ENCODE measurements at regions not wholly inside any gene's neighbourhood (a gene's known extent, or its start where the extent isn't known, plus 50 kb on each side); places are given as distances from the start of the nearest gene placed in this dataset.

DNA sequence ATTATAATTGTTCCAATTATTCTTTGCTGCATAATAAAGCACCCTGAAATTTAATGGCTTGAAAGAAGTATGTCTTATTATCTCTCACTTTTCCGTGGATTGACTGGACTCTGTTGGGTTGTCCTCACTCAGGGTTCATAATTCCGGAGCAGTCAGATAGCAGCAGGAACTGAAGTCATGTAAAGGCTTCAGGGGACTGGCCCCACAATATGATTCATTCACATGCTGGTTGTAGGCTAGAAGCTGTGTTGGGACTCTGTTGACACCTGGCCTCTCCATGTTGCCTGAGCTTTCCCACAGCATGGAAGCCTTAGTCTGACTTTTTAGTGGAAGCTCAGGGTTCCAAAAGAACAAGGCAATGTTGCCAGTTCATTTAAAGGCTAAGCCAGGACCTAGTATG, 367.1 kb upstream of the ADGRL2 start:
- Histone ChIP-seq H3K4me1 (no peaks in the 10 kb centered on the region), H3K4me3 (no peak overlapping the region), H3K27ac (peak overlapping the region in 2 of 4 donors; percentile 15 to 53), H3K9me3 (no peaks in the 10 kb centered on the region), H3K27me3 (no peaks in the 10 kb centered on the region), H3K36me3 (no peaks in the 10 kb centered on the region)
- TF ChIP-seq, protein P1, sequence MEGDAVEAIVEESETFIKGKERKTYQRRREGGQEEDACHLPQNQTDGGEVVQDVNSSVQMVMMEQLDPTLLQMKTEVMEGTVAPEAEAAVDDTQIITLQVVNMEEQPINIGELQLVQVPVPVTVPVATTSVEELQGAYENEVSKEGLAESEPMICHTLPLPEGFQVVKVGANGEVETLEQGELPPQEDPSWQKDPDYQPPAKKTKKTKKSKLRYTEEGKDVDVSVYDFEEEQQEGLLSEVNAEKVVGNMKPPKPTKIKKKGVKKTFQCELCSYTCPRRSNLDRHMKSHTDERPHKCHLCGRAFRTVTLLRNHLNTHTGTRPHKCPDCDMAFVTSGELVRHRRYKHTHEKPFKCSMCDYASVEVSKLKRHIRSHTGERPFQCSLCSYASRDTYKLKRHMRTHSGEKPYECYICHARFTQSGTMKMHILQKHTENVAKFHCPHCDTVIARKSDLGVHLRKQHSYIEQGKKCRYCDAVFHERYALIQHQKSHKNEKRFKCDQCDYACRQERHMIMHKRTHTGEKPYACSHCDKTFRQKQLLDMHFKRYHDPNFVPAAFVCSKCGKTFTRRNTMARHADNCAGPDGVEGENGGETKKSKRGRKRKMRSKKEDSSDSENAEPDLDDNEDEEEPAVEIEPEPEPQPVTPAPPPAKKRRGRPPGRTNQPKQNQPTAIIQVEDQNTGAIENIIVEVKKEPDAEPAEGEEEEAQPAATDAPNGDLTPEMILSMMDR (IDR thresholded peaks at IDR 0.05): no peak
- TF ChIP-seq POLR2A (IDR thresholded peaks at IDR 0.05): no peak
- no peak for DNase-seq

DNA sequence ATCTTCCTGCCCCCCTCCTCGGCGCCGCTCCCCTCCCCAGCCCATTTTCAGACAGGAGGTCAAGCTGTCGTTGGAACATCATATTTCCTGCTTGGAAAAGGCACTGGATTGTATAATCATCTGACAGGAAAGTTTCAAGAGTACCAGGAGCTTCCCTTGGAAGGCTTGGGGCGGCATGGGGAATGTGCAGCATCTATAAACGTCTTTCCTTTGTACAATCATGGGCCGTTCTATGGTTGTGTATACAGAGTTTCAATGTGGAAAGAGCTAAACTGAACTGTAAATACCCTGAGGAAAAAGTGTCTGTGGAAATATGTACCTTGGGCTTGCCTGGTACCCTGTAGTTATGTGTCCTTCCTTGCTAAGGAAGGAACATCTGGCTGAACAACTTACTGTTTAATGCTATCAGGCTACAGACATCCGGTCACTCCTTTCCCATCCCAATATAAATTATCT, 368.1 kb upstream of the ADGRL2 start:
- no peak overlapping the region for H3K4me3 ChIP-seq
- no peaks in the 10 kb centered on the region for H3K27me3 ChIP-seq
- no peaks in the 10 kb centered on the region for H3K9me3 ChIP-seq
- H3K4me1 ChIP-seq: no peaks in the 10 kb centered on the region
- peak overlapping the region in 2 of 4 donors; percentile 15 to 53 for H3K27ac ChIP-seq
- H3K36me3 ChIP-seq: no peaks in the 10 kb centered on the region
- TF ChIP-seq, protein P1 (IDR thresholded peaks at IDR 0.05): no peak
- TF ChIP-seq POLR2A (IDR thresholded peaks at IDR 0.05): no peak
- peak in 1 of 3 donors; percentile 49 for DNase-seq

GRCh38 chr1:81432059-81432458, 368.7 kb upstream of the ADGRL2 start:
- Histone ChIP-seq H3K9me3 (no peaks in the 10 kb centered on the region), H3K4me1 (no peaks in the 10 kb centered on the region), H3K36me3 (no peaks in the 10 kb centered on the region), H3K4me3 (no peak overlapping the region), H3K27me3 (no peaks in the 10 kb centered on the region), H3K27ac (peak overlapping the region in 3 of 4 donors; percentile 12 to 53 (median 36))
- TF ChIP-seq, protein P1 (IDR thresholded peaks at IDR 0.05): no peak
- no peak for TF ChIP-seq POLR2A (IDR thresholded peaks at IDR 0.05)
- DNase-seq: no peak

DNA sequence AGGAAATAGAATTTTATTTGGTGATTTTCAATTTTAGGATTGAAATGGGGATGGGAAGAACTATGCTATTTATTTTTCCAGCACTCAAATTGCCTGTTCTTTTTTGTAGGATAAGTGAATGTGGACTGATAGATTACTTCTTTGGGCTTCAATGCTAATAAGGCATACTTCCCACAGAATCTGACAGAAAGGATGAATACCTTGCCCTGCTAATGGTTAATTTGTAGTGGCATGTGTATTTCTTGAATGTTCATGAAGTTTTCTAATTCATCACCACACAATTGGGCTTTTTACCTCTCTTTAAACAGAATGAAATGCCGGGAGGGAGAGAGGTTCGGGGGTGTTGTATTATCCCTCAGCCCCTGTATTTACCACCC, 369.1 kb upstream of the ADGRL2 start:
- peak overlapping the region in 3 of 4 donors; percentile 12 to 53 (median 36) for H3K27ac ChIP-seq

GRCh38 chr1:81430955-81431623, 369.6 kb upstream of the ADGRL2 start:
- no peak for DNase-seq
- no peak overlapping the region for H3K4me3 ChIP-seq
- no peaks in the 10 kb centered on the region for H3K9me3 ChIP-seq
- H3K4me1 ChIP-seq: no peaks in the 10 kb centered on the region
- TF ChIP-seq, protein P1 (IDR thresholded peaks at IDR 0.05): no peak
- no peak for TF ChIP-seq POLR2A (IDR thresholded peaks at IDR 0.05)
- no peaks in the 10 kb centered on the region for H3K27me3 ChIP-seq
- H3K36me3 ChIP-seq: no peaks in the 10 kb centered on the region
- peak overlapping the region in 2 of 4 donors; percentile 36 to 53 for H3K27ac ChIP-seq

More for the DNA sequence above, 369.1 kb upstream of the ADGRL2 start:
- DNase-seq: no peak
- Histone ChIP-seq H3K9me3 (no peaks in the 10 kb centered on the region), H3K36me3 (no peaks in the 10 kb centered on the region), H3K4me3 (no peak overlapping the region), H3K27me3 (no peaks in the 10 kb centered on the region), H3K4me1 (no peaks in the 10 kb centered on the region)
- TF ChIP-seq, protein P1 (IDR thresholded peaks at IDR 0.05): no peak
- no peak for TF ChIP-seq POLR2A (IDR thresholded peaks at IDR 0.05)
